Suprapubic skin (tissue), 3 donors: ENCODE measurements at regions not wholly inside any gene's neighbourhood (a gene's known extent, or its start where the extent isn't known, plus 50 kb on each side); places are given as distances from the start of the nearest gene placed in this dataset.

Source experiments
- CTCF ChIP-seq, 2 donors: fragments of 200-600 bp in 1 of 2; fragments of 450-650 bp in 1 of 2; sonication (generic) in 1 of 2; IDR thresholded peaks; one replicate each; pipeline ENCODE4 v1.5.1; 2016 to 2019; ENCODE audit warnings: antibody characterized with exemption in 2 of 2, mild to moderate bottlenecking in 1 of 2, moderate library complexity in 1 of 2
- EP300 ChIP-seq: sonication (generic); formaldehyde crosslinking; IDR thresholded peaks from one replicate; pipeline ENCODE4 v1.6.1; 2017; ENCODE audit warnings: antibody characterized with exemption

- TF ChIP-seq CTCF (IDR thresholded peaks at IDR 0.05) (no peak), EP300 (no peak)
Observed at GRCh38 chr9:95669253-95669652, 152.5 kb upstream of the PTCH1 start.
